ENCODE measurements at regions not wholly inside any gene's neighbourhood (a gene's known extent, or its start where the extent isn't known, plus 50 kb on each side); places are given as distances from the start of the nearest gene placed in this dataset.

GRCh38 chr1:38097284-38097898 is 50.8 kb upstream of the POU3F1 start:
- Mint-ChIP-seq H3K9me3 (no peaks in the 10 kb centered on the region), H3K4me1 (peaks cover 9% of the 10 kb centered on the region), H3K36me3 (ENCODE audit: low read depth) (no peaks in the 10 kb centered on the region), H3K27ac (no peak overlapping the region), H3K27me3 (no peaks in the 10 kb centered on the region), H3K4me3 (no peak overlapping the region)
- DNase-seq (no peak), ATAC-seq (ENCODE audit: low read depth) (no peak)
- POLR2A ChIA-PET, result no interaction called here
- intact Hi-C loops (cut with micrococcal nuclease), result no loop called here
- TF ChIP-seq CTCF (IDR thresholded peaks at IDR 0.05), result no peak
- CTCF ChIA-PET, result no interaction called here

Data from activated B cell treated with CpG ODN at 0.5 μM for 24 hours (primary cell).